Mesothelial cell of epicardium (in vitro differentiated cells): ENCODE measurements at regions not wholly inside any gene's neighbourhood (a gene's known extent, or its start where the extent isn't known, plus 50 kb on each side); places are given as distances from the start of the nearest gene placed in this dataset.

Experiments used
- DNase-seq, 2 experiments: peaks; one replicate each; pipeline ENCODE4 v3.0.0; 2021; ENCODE audit warnings: low spot score in 2 of 2; ENCODE audit not compliant: unreplicated experiment in 2 of 2
- H3K27ac Mint-ChIP-seq: 2 replicates; pipeline ENCODE4 v1.8.0; 2021; ENCODE audit warnings: mixed read lengths
- H3K27me3 Mint-ChIP-seq: 2 replicates; pipeline ENCODE4 v1.8.0; 2021; ENCODE audit warnings: low read depth, mixed read lengths
- H3K36me3 Mint-ChIP-seq: 2 replicates; pipeline ENCODE4 v1.8.0; 2021; ENCODE audit warnings: mixed read lengths
- H3K4me1 Mint-ChIP-seq: 2 replicates; pipeline ENCODE4 v1.8.0; 2021; ENCODE audit warnings: mixed read lengths
- H3K4me3 Mint-ChIP-seq: 2 replicates; pipeline ENCODE4 v1.8.0; 2021; ENCODE audit warnings: mild to moderate bottlenecking, moderate library complexity, mixed read lengths
- H3K9me3 Mint-ChIP-seq: 2 replicates; pipeline ENCODE4 v1.8.0; 2021; ENCODE audit warnings: mixed read lengths
- CTCF ChIP-seq: fragments of 200-600 bp; sonication (generic); IDR thresholded peaks from one replicate; pipeline ENCODE4 v1.5.0; 2021; ENCODE audit warnings: antibody characterized with exemption; ENCODE audit not compliant: unreplicated experiment

- Mint-ChIP-seq H3K9me3 (peaks cover 59% of the 10 kb centered on the region), H3K36me3 (peaks cover 2% of the 10 kb centered on the region), H3K27ac (no peak overlapping the region), H3K27me3 (no peaks in the 10 kb centered on the region), H3K4me1 (no peaks in the 10 kb centered on the region), H3K4me3 (no peak overlapping the region)
- TF ChIP-seq CTCF = no peak
- no peak for DNase-seq
Measured at GRCh38 chr10:5268743-5269142, 72.1 kb downstream of the AKR1C4 start.

- Mint-ChIP-seq H3K4me3 (no peak overlapping the region), H3K27me3 (no peaks in the 10 kb centered on the region), H3K9me3 (peaks cover 53% of the 10 kb centered on the region), H3K4me1 (no peaks in the 10 kb centered on the region), H3K27ac (no peak overlapping the region), H3K36me3 (peaks cover 2% of the 10 kb centered on the region)
- TF ChIP-seq CTCF = no peak
- DNase-seq = no peak
Measured at GRCh38 chr10:5269791-5270190, 73.2 kb downstream of the AKR1C4 start.

GRCh38 chr10:5271526-5271925 is 74.9 kb downstream of the AKR1C4 start:
- peaks cover 54% of the 10 kb centered on the region for H3K9me3 Mint-ChIP-seq
- H3K4me3 Mint-ChIP-seq = no peak overlapping the region
- no peaks in the 10 kb centered on the region for H3K4me1 Mint-ChIP-seq
- H3K36me3 Mint-ChIP-seq = no peaks in the 10 kb centered on the region
- no peak for DNase-seq
- TF ChIP-seq CTCF = no peak
- no peaks in the 10 kb centered on the region for H3K27me3 Mint-ChIP-seq
- no peak overlapping the region for H3K27ac Mint-ChIP-seq

- Mint-ChIP-seq H3K9me3 (peaks cover 47% of the 10 kb centered on the region), H3K4me3 (no peak overlapping the region)
- no peak for TF ChIP-seq CTCF
Measured at GRCh38 chr10:5272065-5272803, 75.6 kb downstream of the AKR1C4 start.

GRCh38 chr10:5274795-5275194 is 78.2 kb downstream of the AKR1C4 start:
- no peaks in the 10 kb centered on the region for H3K4me1 Mint-ChIP-seq
- no peak for DNase-seq
- peaks cover 3% of the 10 kb centered on the region for H3K27me3 Mint-ChIP-seq
- no peaks in the 10 kb centered on the region for H3K36me3 Mint-ChIP-seq
- no peak overlapping the region for H3K4me3 Mint-ChIP-seq
- H3K27ac Mint-ChIP-seq = no peak overlapping the region
- TF ChIP-seq CTCF = no peak
- peaks cover 42% of the 10 kb centered on the region for H3K9me3 Mint-ChIP-seq

More at GRCh38 chr10:5272065-5272803, 75.6 kb downstream of the AKR1C4 start:
- Mint-ChIP-seq H3K27ac (no peak overlapping the region), H3K36me3 (no peaks in the 10 kb centered on the region), H3K4me1 (no peaks in the 10 kb centered on the region), H3K27me3 (no peaks in the 10 kb centered on the region)
- DNase-seq = no peak
